HCT116 (cell line): ENCODE measurements at regions not wholly inside any gene's neighbourhood (a gene's known extent, or its start where the extent isn't known, plus 50 kb on each side); places are given as distances from the start of the nearest gene placed in this dataset.
"Not testable (repeated sequence)": the region's sequence is repeated elsewhere in the genome, so short reads cannot be mapped to it uniquely, and the experiment has no call there.

Experiments used
- CBX3 ChIP-seq: IDR thresholded peaks from 2 replicates; pipeline ENCODE4 v1.6.1; 2012; ENCODE audit warnings: low read depth
- CEBPB ChIP-seq: IDR thresholded peaks from 2 replicates; pipeline ENCODE4 v1.6.1; 2012; ENCODE audit warnings: low read depth
- EZH2 ChIP-seq: fragments of 200-600 bp; sonication (generic); IDR thresholded peaks from 2 replicates; pipeline ENCODE4 v1.6.1; 2017; ENCODE audit warnings: antibody characterized with exemption, mixed run types
- JUND ChIP-seq: IDR thresholded peaks from 2 replicates; pipeline ENCODE4 v1.6.1; 2012
- POLR2A ChIP-seq: IDR thresholded peaks from 2 replicates; pipeline ENCODE4 v1.7.0; 2011; ENCODE audit warnings: borderline replicate concordance; ENCODE audit not compliant: insufficient read depth, insufficient read length; ENCODE audit errors: extremely low read depth
- POLR2AphosphoS5 ChIP-seq: IDR thresholded peaks from 2 replicates; pipeline ENCODE4 v1.6.1; 2011; ENCODE audit warnings: mild to moderate bottlenecking, low read depth, low read length, moderate library complexity
- RAD21 ChIP-seq: IDR thresholded peaks from 2 replicates; pipeline ENCODE4 v1.6.1; 2012; ENCODE audit warnings: low read depth, mild to moderate bottlenecking
- SIN3A ChIP-seq: IDR thresholded peaks from 2 replicates; pipeline ENCODE4 v1.6.1; 2012; ENCODE audit warnings: low read depth
- TCF7L2 ChIP-seq: IDR thresholded peaks from 2 replicates; pipeline ENCODE4 v1.7.0; 2011; ENCODE audit warnings: borderline replicate concordance, inconsistent platforms; ENCODE audit not compliant: insufficient read depth, insufficient read length; ENCODE audit errors: extremely low read depth
- ZFX ChIP-seq: fragments of 450-650 bp; IDR thresholded peaks from 2 replicates; pipeline ENCODE4 v1.6.1; 2017
- ZNF274 ChIP-seq: fragments of 200-500 bp; sonication (Bioruptor generic); IDR thresholded peaks from 2 replicates; pipeline ENCODE4 v1.6.1; 2014; ENCODE audit warnings: mild to moderate bottlenecking, low read depth, low read length, inconsistent platforms
- TF ChIP-seq, protein P1 (sequence below), 3 experiments: fragments of 200-600 bp in 1 of 3; sonication (generic) in 1 of 3; IDR thresholded peaks in 2 of 3; conservative IDR thresholded peaks in 1 of 3; 2 replicates each; pipeline ENCODE4 v1.5.1; 2012 to 2017; ENCODE audit warnings: low read depth in 2 of 3, low read length in 2 of 3, antibody characterized with exemption in 1 of 3, borderline replicate concordance in 1 of 3, control low read depth in 1 of 3, mild to moderate bottlenecking in 1 of 3, mixed read lengths in 1 of 3, mixed run types in 1 of 3, moderate library complexity in 1 of 3; ENCODE audit not compliant: insufficient read depth in 1 of 3
- TF ChIP-seq, protein P2 (sequence below): IDR thresholded peaks from 2 replicates; pipeline ENCODE4 v1.6.1; 2012

DNA sequence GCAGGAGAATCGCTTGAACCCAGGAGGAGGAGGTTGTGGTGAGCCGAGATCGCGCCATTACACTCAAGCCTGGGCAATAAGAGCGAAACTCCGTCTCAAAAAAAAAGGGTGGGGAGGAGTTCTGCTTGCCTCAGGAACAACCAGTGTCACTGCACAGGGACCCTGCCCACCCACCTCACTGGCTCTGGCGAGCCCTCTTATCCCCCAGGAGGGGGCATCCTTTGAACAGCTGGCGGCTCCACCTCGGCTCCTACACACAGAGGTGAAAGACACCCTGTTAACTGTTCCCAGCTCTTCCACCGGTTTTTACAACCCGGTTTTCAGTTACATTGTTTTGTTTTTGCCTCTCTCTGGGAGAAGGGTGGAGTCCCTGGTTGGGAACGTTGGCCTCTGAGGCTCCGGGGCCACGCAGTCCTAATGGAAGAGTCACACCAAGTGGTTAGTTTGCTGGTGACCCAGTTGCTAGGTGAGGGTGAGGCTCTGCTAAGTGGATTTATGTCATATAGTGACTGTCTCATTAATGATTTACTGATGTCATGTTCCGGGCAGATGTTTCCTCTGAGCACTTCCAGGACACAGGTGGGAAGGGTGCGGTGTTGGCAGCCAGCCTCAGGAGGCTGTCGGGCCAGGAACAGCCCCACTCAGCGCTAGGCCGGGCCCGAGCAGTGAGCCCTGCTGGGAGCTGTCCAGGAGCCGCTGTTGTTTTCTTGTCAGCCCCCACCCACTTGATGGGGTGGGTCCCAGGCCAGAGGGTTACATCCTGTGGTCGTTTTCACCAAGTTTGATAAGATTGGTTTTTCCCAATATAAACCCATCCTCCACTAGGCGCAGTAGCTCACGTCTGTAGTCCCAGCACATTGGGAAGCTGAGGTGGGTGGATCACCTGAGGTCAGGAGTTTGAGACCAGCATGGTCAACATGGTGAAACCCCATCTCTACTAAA is 4474.3 kb upstream of the OR11H1 start:
- not testable (repeated sequence) for TF ChIP-seq JUND, EZH2, ZFX, TCF7L2, ZNF274, CEBPB, CBX3, SIN3A, POLR2A, POLR2AphosphoS5, RAD21
- TF ChIP-seq, protein P1, sequence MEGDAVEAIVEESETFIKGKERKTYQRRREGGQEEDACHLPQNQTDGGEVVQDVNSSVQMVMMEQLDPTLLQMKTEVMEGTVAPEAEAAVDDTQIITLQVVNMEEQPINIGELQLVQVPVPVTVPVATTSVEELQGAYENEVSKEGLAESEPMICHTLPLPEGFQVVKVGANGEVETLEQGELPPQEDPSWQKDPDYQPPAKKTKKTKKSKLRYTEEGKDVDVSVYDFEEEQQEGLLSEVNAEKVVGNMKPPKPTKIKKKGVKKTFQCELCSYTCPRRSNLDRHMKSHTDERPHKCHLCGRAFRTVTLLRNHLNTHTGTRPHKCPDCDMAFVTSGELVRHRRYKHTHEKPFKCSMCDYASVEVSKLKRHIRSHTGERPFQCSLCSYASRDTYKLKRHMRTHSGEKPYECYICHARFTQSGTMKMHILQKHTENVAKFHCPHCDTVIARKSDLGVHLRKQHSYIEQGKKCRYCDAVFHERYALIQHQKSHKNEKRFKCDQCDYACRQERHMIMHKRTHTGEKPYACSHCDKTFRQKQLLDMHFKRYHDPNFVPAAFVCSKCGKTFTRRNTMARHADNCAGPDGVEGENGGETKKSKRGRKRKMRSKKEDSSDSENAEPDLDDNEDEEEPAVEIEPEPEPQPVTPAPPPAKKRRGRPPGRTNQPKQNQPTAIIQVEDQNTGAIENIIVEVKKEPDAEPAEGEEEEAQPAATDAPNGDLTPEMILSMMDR (IDR thresholded peaks at IDR 0.05 in 2 of 3, conservative IDR thresholded peaks at IDR 0.05 in 1 of 3; ENCODE audit: borderline replicate concordance in 1 of 3, insufficient read depth in 1 of 3, low read depth in 2 of 3, low read length in 2 of 3): not testable (repeated sequence)
- TF ChIP-seq, protein P2, sequence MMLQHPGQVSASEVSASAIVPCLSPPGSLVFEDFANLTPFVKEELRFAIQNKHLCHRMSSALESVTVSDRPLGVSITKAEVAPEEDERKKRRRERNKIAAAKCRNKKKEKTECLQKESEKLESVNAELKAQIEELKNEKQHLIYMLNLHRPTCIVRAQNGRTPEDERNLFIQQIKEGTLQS: not testable (repeated sequence)
